NCI-H2029 treated with DMSO at 0.1 percent for 48 hours (cell line): ENCODE measurements at regions not wholly inside any gene's neighbourhood (a gene's known extent, or its start where the extent isn't known, plus 50 kb on each side); places are given as distances from the start of the nearest gene placed in this dataset.
A peak's percentile ranks its signal among the peaks of the same experiment; 100 is the strongest.

Experiments used
- DNase-seq: peaks from one replicate; lab custom pipeline; 2025; lab: John Stamatoyannopoulos, UW

DNA sequence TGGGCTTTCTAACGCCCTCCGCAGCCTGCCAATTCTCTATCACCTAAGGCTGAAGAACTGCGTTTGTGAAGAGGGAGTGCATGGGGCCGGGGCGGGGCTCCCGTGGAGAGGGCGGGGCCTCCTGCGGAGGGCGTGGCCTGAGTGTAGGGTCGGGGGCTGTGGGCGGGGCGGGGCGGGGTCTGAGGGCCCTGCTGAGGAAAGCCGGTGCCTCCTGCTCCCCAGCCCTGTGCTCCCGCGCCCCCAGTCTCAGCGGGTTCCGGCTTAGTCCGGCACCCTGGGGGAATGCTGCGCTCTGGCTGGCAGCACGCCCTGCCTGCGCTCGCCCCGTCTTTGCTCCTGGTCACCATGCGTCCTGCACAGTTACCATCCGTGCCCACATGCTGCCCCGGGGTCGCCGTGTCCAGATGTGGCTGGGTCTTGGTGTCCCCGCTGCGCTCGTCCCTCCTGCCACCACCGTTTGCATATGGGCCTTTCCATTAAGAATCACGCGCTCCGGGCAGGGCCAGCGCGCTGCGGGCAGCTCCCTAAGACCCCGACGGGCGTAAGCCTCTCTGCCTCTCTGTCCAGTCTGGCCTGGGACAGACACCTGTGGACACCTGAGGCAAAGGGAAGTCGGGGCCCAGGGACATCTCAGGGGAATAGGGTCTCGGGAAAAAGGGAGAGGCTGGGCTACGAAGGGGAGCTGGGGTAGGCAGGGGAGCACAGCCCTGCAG lies 144.0 kb upstream of the RET start:
- DNase-seq: no peak

DNA sequence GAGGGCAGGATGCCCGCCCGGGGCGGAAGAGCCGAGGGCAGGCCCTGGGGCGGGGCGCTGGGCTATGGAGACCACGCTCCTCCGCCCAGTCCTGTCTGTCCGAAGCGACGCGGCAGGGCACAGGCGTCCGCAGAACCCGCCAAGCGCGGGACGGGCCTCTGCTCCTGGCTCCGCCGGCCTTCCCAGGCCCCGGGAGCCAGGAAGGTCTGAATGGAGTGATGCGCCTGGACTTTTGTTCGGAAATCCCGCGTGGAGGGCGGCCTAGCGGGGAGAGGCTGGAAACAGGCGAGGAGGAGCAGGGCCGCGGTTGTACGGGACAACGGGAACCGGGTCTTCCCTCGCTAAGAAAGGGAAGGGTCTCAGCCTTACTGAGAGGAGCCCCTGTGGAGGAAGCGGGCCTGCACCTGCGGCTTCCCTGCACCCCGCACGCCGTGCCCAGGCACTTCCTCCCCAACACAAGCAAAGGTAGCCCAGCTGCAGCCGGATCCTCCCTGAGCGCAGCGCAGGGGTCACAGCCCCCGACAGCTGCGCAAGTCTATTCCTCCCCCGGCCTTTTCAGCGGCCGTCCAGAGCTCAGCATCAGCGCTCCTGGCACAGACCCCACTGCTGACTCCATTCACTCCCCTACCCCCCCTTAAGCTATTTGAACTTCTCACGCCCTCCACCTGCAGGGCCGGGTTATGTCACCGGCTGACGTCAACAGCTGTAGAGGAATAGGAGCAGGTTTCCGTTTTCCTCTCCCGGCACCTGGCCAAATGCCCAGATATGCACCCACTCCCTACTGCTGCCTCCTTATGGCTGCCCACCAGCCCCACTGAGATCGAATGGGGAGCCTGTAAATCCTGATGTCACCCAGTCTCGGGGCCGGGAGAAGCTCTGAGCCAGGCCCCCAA lies 143.2 kb upstream of the RET start:
- DNase-seq: peak; percentile 53

DNA sequence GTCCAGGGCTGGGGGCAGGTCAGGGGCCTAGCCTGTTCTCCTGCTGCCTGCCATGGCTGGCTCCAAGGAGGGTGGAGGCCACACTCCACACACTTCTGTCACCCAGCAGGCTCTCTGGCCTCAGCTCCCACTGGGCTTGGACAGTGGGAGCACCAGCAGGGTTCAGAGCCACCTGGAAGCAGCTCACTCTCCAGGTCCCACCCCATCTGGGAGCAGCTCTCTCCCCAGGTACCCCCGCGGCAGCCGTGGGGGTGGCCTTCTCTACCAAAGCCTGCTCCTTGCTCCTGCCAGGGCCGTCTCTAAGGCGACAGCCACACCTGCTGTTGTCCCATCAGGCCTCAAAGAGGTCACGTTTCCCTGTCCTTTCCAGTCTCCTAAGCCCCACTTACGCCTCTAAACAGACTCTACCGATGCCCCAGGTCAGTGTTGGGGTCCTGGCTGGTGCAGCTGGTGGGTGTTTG lies 142.5 kb upstream of the RET start:
- DNase-seq: no peak

DNA sequence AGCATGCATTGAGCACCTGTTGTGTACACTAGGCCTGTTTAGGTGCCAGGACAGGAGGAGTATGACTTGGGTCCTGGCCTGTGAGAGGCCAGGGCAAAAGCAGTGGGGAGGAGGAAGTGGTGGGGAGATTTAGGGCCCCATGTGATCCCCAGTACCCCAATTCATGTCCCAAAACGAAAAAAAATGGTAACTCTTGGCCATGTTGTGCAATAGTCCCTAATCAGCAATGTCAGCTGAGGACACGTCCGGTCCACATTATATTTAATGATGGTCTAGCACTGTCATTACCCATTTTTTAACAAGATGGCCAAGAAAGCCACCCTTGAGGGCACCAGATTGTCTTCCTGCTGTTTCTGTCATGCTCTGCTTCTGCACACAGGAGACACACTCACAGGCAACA lies 142.0 kb upstream of the RET start:
- DNase-seq: no peak

DNA sequence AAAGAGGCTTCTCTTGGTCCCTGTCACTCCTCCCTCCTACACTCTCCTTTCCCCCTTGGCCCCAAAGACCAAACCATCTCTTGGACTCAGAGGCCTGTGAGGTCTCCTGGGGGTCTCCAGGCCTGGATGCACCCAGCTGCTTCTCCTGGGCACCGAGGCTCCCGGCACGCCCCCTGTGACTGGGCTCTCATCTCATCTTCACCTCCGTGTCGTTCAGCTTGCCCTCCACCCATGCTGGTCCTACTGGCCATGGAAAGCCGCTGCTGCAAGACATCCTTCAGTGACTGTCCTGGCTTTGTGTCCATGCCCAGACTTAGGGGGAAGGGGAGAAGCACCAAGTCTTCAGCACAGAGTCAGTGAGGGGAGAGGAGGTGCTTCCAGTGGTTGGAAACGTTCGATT lies 141.4 kb upstream of the RET start:
- DNase-seq: no peak

DNA sequence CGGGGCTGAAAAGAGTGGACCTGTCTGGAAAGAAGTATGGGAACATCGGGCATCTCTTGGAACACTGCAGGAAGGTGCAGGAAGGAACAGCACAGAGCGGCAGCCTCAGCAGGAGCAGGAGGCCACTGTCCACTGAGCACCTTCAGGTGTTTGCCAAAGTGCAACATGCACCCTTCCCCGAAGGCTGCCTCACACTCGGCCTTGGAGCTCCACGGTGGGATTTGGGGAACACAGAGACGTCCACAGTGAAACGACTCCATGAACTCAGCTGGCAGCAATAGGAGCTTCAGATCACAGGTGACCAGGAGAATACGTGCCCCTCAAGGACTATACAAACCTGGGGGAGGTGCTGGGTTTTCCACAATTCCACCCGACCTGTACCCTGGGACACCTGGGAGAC lies 140.3 kb upstream of the RET start:
- DNase-seq: no peak

DNA sequence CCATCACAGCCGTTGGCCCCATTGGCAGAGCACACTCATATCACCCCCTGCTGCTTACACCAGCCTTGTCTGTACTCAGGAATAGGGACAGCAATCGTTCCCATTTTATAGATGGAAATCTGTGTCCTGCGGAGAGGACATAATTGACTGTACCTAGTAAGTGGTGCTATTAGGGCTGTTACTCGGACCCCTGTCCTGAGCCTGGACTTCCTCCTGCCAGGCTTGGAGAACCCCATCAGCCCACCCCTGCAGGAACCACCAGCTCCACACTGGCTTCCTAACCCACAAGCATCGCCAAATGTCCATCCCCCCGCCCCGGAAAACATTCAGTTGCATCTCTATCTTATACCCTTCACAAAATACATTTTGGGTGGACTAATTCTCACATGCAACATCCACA lies 139.8 kb upstream of the RET start:
- no peak for DNase-seq

DNA sequence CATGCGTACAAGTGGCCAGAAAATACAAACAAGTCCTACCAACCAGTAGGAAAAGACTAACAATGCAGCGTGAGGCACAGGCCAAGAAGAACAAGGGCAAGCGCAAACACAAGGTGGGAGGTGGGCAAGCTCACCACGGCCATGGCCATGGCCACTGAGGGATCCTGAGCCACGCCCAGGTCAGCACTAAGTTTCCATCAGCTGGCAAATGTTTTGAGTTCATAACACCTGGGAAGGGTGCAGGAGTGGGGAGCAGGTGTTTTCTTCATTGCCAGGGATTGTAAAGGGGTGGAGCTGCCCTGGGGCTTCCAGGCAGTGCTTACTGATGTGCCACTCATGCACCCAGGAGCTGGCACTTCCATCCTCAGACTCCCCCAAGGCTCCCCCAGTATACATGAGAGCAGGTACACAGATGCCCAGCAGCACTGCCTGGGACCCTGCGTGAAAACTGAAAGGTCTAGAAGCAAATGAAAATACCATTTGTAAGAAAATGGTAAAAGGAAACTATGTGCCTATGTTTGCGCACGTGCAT lies 139.2 kb upstream of the RET start:
- DNase-seq: no peak

DNA sequence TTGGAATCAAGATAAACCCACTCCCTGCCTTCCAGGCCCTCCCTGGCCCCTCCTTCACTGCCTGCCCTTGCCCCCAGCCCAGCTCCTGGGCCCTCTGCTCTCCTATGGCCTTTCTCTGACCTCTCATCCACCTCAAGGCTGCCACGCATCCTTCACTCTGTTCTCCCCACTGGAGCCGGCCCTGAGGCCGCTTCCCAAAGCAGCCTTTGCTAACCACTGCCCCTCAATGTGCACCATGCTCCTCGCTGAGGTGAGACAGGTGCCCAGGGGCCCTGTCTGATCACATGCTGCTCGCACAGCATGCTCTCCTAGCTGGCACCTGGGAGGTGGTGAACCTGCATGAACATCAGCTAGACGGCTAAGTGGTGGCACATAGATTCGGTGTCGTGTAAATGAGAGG lies 138.5 kb upstream of the RET start:
- no peak for DNase-seq

DNA sequence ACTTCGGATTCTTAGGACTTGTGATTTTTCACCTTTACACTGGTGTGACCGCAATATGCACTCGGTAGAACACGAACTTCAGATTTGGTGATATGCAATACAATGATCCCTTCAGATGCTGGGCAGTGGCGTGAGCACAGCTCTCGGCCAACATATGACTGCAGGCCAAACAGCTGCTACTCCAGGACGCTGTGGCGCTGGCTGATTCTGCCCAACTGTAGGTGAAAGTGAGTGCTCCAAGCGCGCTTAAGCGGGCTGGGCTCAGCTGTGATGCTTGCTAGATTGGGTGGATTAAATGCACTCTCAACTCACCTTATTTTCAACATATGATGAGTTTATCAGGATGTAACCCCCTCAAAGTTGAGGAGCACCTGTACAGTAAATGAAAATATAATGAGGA lies 137.6 kb upstream of the RET start:
- no peak for DNase-seq

DNA sequence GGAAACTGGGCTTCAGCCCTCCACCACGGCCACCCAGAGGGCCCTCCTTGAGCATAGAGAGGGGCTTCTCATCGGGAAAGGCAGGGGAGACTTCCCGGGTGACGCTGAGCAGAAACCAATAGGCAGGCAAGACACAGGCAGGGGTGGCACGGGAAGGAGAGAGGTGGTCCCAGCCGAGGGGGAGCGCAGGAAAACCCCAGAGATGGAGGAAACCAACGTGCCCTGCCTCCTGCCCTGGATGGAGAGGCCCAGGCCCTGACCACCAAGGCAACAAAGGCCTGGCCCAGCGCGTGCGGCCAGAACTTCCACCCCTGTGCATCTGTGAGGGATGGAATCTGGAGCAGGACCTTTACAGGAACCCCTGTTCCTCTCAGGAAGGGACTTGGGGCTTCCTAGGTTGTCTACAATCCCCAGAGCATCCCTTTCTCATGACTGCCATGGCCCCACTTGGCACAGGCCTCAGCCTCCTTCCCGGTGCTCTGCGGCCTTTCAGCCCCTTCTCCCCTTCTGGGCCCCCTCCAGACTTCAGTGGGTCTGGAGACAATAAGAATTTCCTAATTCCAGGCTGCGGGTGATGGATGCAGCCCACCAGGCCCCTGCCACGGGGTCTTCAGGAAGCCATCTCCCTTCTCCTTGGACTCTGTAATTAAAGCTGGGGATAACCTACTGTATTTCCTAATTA lies 137.0 kb upstream of the RET start:
- no peak for DNase-seq

DNA sequence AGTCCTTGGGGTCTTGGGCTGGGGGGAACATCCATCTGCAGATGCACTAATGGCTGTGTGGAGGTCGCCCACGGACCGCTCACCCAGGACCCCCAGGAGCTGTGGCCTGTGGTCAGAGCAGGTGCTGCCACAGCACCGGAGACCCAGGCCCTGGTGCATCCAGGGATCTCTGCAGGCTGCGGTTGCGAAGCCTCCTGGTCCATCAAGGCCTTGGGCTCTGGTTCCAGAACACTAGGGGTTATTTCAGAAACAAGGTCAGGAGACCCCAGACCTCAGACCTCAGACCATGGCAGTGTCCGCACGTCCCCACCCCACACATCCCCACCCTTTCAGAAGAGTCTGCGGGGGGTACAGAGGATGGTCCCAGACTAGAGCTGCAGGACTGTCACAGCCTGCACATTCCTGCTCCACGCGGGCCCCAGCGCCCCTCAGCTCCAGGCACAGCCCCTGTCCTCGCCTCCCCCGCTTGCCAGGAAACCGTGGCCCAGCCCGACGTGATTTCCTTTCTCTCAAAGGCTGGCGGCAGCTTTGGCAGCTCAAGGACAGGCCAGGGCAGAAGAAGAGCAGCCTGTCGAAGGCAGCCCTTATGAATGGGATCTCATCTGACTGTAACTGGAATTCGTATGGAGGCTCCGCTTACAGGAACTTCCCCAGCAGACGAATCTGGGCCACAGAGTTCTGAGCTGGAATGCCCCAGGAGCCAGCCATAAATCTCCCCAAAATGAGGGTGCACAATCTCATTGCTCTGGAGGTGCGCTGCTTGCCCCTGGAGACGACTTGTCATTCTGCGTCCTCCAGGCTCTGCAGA lies 136.2 kb upstream of the RET start:
- DNase-seq: no peak

DNA sequence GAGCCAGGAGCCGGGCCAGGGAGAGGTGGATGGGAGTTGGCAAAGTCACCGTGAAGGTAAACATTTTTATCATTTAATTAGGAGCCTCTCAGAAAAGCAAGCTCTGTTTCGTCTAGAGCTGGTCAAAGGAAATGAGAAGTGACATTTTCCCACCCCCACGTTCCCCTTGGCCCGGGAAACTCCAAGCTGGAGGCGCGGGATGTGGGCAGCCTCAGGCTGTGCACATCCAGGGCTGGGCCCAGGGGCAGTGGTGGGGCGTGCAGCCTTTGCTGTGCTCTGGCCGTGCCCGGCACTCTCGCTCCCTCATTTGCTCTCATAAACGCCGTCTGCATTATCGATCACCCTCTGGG lies 135.6 kb upstream of the RET start:
- peak; percentile 23 for DNase-seq

DNA sequence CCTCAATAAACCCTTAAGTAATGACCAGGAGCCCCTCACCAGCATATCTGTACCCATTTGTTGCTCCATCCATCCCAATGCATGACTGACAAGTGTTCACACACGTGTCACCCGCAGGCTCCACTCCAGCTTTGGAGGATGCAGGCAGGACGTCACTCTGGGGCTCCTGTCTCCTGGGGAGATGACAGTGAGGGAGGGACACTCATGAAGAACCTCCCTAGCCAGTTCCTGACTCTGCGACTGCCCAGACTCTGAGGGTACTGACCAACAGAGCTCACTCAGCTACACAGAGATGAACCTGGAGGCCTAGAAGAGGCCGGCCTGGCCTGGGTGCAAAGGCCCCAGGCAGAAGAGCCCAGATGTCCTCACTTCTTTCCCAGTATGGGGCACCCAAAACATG lies 135.1 kb upstream of the RET start:
- DNase-seq: no peak

DNA sequence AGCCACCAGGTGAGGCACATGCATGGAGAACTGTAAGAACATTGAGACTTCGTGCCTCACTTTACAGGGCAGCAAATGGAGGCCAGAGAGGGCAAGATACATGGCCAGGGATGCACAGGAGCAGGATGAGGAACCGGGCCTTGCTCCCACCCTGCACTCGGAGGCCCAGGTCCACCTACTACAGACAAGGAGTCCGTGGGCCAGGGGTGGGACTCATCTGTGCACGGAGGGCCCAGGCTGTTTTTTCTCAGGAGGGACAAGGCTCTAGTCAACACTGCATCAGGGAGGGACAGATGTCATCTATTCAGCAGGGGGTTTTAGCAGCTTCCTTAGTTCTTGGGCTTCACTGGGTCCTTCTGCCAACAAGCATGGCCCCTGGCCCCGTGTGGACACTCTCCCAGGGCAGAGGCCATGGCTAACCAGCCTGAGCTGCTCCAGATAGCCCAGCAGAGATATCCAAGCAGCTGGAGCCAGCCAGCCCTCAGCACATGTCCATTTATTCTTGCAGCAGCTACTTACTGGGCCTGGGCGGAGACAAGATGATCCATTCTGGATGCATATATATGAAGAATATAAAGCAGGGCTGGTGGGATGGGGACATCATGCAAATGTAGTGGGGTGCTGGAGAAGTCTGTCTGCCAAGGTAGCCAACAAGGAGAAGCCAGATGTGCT lies 134.5 kb upstream of the RET start:
- DNase-seq: no peak

DNA sequence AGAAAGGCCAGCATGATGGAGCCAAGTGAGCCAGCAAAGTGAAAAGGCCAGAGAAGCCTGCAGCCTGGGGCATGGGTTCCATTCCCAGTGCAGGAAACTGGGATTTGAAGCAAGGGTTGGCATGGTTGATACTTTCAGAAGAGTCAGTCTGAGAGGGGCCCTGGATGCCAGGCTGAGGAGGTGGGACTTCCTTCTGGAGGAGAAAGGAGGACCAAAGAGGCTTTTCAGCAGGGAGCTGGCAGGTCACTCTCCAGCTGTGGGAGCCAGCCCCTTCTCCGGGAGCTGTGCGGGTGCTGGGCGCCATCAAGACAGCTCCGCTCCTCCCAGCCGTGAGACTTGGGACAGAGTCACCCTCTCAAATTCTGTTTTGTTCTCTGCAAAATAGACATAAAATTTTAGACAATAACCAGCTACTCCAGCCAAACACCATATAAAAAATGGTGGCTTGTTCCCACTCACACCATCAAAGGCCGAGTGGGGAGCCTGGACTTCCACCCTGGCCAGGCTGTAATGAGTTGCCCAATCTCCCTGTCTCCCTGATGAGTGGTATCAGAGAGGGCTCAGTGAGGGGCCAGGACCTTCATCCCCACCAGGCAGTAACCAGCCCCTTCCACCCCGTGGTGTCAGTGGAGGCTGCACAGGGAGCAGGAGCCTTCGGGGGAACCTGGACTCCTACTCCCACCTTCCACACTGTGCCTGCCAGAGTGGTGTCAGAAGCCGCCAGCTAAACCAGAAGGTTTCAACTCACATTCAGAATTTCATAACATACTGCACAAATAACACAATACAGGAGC lies 133.6 kb upstream of the RET start:
- no peak for DNase-seq

DNA sequence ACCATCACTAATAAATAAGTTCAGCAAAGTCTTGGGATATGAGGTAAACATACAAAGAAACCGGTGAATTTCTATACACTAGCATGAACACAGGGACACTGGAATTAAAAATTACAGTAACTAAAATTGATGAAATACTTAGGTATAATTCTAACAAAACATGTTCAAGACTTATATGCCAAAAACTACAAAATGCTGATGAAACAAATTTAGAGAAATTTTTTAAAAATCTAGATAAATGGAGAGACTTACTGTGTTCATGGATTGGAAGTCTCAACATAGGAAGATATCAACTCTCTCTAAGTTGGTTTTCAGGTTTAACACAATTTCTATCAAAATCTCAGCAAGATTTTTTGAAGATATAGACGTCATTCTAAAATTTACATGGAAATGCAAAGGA lies 128.8 kb upstream of the RET start:
- no peak for DNase-seq

DNA sequence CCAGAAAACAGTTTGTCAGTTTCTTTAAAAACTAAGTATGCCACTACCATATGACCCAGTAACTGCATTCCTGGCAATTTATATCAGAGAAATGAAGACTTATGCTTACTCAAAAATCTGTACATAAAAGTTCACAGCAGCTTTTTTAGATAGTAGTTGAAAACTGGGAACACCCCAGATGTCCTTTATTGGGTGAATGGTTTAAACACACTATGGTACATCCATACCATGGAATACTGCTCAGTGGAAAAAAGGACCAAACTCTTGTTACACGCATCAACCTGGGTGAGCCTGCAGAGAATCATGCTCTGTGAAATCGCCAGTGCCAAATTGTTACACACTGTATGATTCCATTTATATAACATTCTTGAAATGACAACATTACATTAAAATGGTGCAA lies 127.6 kb upstream of the RET start:
- DNase-seq: no peak

DNA sequence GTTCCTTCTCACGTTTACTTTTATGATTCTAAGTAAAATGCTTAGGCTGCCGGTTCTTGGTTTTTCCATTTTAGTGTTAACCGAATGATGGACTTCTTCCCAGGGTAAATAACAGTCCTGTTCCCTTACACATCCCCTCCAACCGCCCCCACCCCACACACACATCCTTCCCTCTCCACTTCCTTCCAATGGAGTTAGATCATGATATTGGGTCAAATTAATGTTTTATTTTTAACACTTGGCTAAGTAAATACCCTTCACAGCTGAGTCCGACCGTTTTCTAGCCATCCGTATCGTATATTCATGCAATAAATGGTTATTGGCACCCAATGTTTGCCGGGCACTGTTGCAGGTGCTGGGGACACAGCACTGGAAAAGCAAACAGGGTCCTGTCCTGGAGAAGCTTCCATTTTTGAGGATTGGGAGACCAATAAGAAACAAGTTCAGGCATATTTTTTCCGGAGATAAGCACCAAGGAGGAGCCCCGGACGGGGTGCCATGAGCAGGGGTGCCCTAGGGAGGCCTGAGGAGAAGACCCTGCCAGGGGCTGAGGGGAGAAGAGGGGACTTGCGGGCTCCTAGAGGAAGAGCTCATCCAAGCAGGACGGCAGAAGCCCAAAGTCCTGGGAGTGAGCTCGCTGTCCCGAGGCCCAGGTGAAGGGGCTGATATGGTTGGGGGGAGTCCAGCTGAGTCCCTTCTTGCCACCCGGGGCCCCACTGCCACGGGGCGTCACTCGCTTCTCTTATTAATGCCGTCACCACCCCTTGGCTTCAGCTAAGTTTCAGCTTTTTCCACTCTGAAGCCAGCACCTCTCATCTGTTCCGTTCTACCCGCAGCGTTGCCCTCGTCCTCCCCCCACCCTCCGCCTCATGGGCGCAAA lies 126.0 kb upstream of the RET start:
- DNase-seq: no peak
